Epidermal melanocyte (primary cell): ENCODE measurements at regions not wholly inside any gene's neighbourhood (a gene's known extent, or its start where the extent isn't known, plus 50 kb on each side); places are given as distances from the start of the nearest gene placed in this dataset.

Source experiments
- DNase-seq: peaks from one replicate; pipeline ENCODE4 v3.0.0; 2011; ENCODE audit warnings: low spot score; ENCODE audit not compliant: insufficient read length

DNA sequence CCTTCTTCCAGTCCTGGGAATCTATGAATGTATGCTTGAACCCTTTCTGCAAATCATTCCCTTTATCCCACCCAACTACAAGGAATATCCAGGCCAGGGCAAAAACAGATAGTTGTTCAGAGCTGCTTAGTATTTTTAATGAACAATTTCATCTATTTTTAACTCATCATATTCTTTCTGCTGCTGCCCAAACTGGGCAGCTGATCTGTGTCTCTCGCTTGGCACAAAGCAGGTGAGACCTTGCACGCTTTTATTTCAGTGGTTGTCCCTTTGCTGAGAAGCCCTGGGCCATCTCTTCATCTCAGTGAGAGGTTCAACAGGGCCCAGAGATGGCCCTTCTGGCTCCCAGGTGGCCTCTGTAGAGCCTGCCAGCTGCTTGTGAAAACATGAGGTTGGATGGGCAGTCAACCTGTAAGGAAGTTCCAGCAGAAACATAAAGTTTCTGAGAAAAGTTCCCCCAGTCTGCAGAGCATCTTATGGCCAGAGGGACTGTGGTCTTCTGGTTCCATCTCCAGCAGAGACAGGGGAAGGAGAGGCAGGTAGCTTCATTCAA is 57.5 kb downstream of the MYCN start:
- DNase-seq, result no peak

DNA sequence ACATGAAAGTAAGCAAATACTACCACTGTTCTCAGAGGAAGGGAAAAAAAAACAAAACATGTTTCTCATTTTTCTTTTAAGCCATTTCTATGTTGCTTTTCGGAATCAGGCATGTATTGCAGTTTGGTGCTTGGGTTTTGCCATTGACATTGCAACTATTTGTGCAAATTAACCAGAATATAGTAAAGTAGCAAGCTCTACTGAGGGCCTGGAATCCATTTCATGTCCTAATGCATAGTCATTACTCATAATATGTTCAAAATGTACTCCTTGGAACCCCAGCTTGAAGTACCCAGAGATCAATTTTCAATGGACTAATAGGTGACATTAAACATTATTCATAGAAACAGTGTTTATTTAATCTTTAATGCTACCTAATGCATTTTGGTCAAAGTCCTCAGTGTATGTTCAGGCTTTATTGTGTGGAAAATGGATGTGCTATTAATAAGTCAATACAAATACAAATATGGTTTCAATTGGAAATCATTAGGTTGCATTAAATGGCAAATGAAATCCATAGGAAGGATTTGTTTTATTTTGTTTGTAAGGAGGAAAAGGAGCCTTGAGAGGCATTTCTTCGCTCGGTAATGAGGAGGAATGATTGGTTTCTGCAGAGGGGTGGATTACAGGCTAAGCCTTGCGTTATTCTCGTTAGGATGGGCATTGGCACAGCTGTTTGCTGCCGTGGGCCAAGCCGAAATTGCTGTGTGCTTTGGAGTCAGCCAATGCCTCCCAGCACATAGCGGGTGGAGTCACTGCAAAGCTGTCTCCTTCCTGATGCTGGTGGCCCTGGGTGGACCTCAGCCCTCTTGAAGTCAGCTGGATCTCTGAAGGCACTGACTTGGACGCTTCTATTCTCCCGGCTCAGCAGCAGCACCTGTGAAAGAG is 56.4 kb downstream of the MYCN start:
- DNase-seq, result no peak
